Thyroid gland (tissue), 4 donors: ENCODE measurements at regions not wholly inside any gene's neighbourhood (a gene's known extent, or its start where the extent isn't known, plus 50 kb on each side); places are given as distances from the start of the nearest gene placed in this dataset.

Experiments used
- DNase-seq, 2 donors: peaks; one replicate each; pipeline ENCODE4 v3.0.0-alpha.2; 2019
- H3K27ac ChIP-seq, 3 donors: fragments of 200-600 bp; sonication (generic); 1 replicate in 2 of 3; 2 replicates in 1 of 3; pipeline ENCODE4 v1.5.1; 2016 to 2019; ENCODE audit warnings: mild to moderate bottlenecking in 1 of 3, moderate library complexity in 1 of 3
- H3K27me3 ChIP-seq: fragments of 200-600 bp; sonication (generic); one replicate; pipeline ENCODE4 v1.5.1; 2019
- H3K36me3 ChIP-seq, 2 donors: fragments of 200-600 bp; sonication (generic); one replicate each; pipeline ENCODE4 v1.5.1; 2016 to 2019
- H3K4me1 ChIP-seq, 2 donors: fragments of 200-600 bp; sonication (generic); one replicate each; pipeline ENCODE4 v1.5.1; 2017 to 2019
- H3K4me3 ChIP-seq, 3 donors: fragments of 200-600 bp; sonication (generic); replicated peaks in 1 of 3; 1 replicate in 2 of 3; 2 replicates in 1 of 3; pipeline ENCODE4 v1.5.1; 2016; ENCODE audit warnings: mild to moderate bottlenecking in 1 of 3
- H3K9me3 ChIP-seq: fragments of 200-600 bp; sonication (generic); one replicate; pipeline ENCODE4 v1.5.1; 2017
- CTCF ChIP-seq, 6 experiments: fragments of 200-600 bp in 3 of 6; fragments of 450-650 bp in 3 of 6; sonication (generic) in 3 of 6; IDR thresholded peaks; one replicate each; pipeline ENCODE4 v1.5.1; 2016 to 2019; ENCODE audit warnings: antibody characterized with exemption in 6 of 6, mild to moderate bottlenecking in 2 of 6, inconsistent platforms in 1 of 6, moderate library complexity in 1 of 6
- POLR2A ChIP-seq, 2 donors: fragments of 450-650 bp; IDR thresholded peaks; one replicate each; pipeline ENCODE4 v1.6.1; 2017; ENCODE audit warnings: antibody characterized with exemption in 2 of 2, mild to moderate bottlenecking in 2 of 2, moderate library complexity in 1 of 2
- WGBS, 2 donors: methylation state at CpG; one replicate each; pipeline ENCODE4 v1.1.5; 2017; 5-methylcytosine and 5-hydroxymethylcytosine counted together
- intact Hi-C: fragments of 100-400 bp; cut with DNase I; formaldehyde crosslinking; loops from one replicate; pipeline ENCODE4 v1.15.1; 2023

- TF ChIP-seq POLR2A (IDR thresholded peaks at IDR 0.05): no peak
- TF ChIP-seq CTCF (IDR thresholded peaks at IDR 0.05): no peak
- no peaks in the 10 kb centered on the region for H3K36me3 ChIP-seq
- no peak overlapping the region for H3K4me3 ChIP-seq
- no peak for DNase-seq
- H3K27me3 ChIP-seq: no peaks in the 10 kb centered on the region
- intact Hi-C loops: no loop called here
- H3K27ac ChIP-seq: no peak overlapping the region
- H3K4me1 ChIP-seq: no peaks in the 10 kb centered on the region
- H3K9me3 ChIP-seq: no peaks in the 10 kb centered on the region
These were observed 276.1 kb downstream of the PPARGC1A start for GRCh38 chr4:23613782-23614181.

DNA sequence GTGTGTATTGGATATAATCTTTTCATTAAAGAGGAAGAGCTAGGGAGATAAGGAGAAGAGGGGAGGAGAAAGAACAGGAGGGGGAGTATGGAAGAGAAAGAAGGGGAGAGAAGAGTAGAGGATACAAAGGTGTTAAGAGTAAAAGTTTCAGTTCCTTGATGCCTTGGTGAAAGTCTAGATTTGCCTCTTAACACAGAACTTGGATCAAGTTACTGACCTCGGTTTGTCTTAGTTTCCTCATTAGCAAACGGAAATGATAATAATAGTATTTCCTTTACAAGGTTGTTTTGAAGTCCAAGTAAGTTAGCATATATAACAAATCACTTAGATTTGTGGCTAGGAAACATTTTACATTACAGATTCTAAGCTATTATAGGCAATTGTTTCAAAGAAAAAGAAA lies 287.1 kb downstream of the PPARGC1A start:
- H3K36me3 ChIP-seq: no peaks in the 10 kb centered on the region
- no peaks in the 10 kb centered on the region for H3K4me1 ChIP-seq
- H3K27me3 ChIP-seq: no peaks in the 10 kb centered on the region
- H3K4me3 ChIP-seq: no peak overlapping the region
- no peak for DNase-seq
- TF ChIP-seq CTCF (IDR thresholded peaks at IDR 0.05): no peak
- TF ChIP-seq POLR2A (IDR thresholded peaks at IDR 0.05): no peak
- H3K9me3 ChIP-seq: no peaks in the 10 kb centered on the region
- H3K27ac ChIP-seq: no peak overlapping the region
- 68 to 72% methylated on average over 2 of the region's 2 CpGs for whole genome bisulfite sequencing, 2 donors
- intact Hi-C loops: no loop called here

GRCh38 chr4:23594125-23594524 lies 295.7 kb downstream of the PPARGC1A start:
- Histone ChIP-seq H3K36me3 (no peaks in the 10 kb centered on the region), H3K9me3 (peaks cover 4% of the 10 kb centered on the region), H3K27me3 (no peaks in the 10 kb centered on the region), H3K4me3 (no peak overlapping the region), H3K4me1 (no peaks in the 10 kb centered on the region), H3K27ac (no peak overlapping the region)
- 81 to 83% methylated on average over 3 of the region's 3 CpGs for WGBS, 2 donors
- intact Hi-C loops: no loop called here
- no peak for DNase-seq
- TF ChIP-seq CTCF (IDR thresholded peaks at IDR 0.05) (no peak), POLR2A (IDR thresholded peaks at IDR 0.05) (no peak)

DNA sequence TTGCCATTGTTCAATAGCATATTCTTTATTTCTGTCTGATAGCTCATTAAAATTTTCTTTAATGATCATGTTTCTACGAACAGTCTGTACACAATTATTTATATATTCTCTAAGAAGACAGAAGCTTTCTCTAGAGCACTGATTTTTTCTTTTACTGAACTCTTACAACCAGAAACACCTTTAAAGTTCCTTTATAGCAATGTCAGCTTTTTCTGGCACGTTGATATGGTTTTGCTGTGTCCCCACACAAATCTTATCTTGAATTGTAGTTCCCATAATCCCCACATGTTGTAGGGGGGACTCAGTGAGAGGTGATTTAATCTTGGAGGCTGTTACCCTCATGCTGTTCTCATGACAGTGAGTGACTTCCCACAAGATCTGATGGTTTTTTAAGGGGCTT lies 299.4 kb downstream of the PPARGC1A start:
- intact Hi-C loops: no loop called here
- Histone ChIP-seq H3K36me3 (no peaks in the 10 kb centered on the region), H3K27me3 (no peaks in the 10 kb centered on the region), H3K4me1 (no peaks in the 10 kb centered on the region), H3K4me3 (no peak overlapping the region), H3K27ac (no peak overlapping the region), H3K9me3 (no peaks in the 10 kb centered on the region)
- TF ChIP-seq CTCF (IDR thresholded peaks at IDR 0.05) (no peak), POLR2A (IDR thresholded peaks at IDR 0.05) (no peak)
- WGBS, 2 donors: 72 to 80% methylated on average over 2 of the region's 2 CpGs
- no peak for DNase-seq

GRCh38 chr4:23584024-23584423 lies 305.8 kb downstream of the PPARGC1A start:
- Histone ChIP-seq H3K36me3 (no peaks in the 10 kb centered on the region), H3K9me3 (no peaks in the 10 kb centered on the region), H3K27me3 (no peaks in the 10 kb centered on the region), H3K27ac (no peak overlapping the region), H3K4me3 (no peak overlapping the region), H3K4me1 (peaks cover 0 to 4% of the 10 kb centered on the region in 2 donors)
- intact Hi-C loops: no loop called here
- TF ChIP-seq CTCF (IDR thresholded peaks at IDR 0.05) (no peak), POLR2A (IDR thresholded peaks at IDR 0.05) (no peak)
- DNase-seq: no peak
- 44 to 50% methylated on average over 3 of the region's 3 CpGs for WGBS, 2 donors
